VCaP (cell line): ENCODE measurements at regions not wholly inside any gene's neighbourhood (a gene's known extent, or its start where the extent isn't known, plus 50 kb on each side); places are given as distances from the start of the nearest gene placed in this dataset.

Experiments
- H3K27ac ChIP-seq: fragments of 450-650 bp; 2 replicates; pipeline ENCODE4 v1.5.1; 2017
- CTCF ChIP-seq: fragments of 450-650 bp; conservative IDR thresholded peaks from 2 replicates; pipeline ENCODE4 v1.5.1; 2017; ENCODE audit warnings: mild to moderate bottlenecking, moderate library complexity

- H3K27ac ChIP-seq, result no peak overlapping the region
These were observed 625.5 kb upstream of the RORB start for GRCh38 chr9:73871636-73872035.

DNA sequence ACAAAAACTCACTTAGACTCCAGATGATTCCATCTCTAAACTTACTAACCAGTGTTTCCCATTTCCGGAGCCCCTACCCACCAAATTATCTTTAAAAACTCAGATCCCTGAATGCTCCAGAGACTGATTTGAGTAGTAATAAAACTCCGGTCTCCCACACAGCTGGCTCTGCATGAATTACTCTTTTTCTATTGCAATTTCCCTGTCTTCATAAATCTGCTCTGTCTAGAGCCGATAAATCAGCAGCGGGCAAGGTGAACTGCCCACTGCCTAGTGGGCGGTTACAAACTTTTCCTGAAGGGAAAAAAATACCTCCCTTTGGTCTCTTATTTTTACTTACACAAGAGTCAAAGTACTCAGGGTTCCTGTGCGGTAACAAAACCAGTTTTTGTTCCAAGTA is 624.4 kb upstream of the RORB start:
- no peak overlapping the region for H3K27ac ChIP-seq
- no peak for TF ChIP-seq CTCF

More at GRCh38 chr9:73871636-73872035, 625.5 kb upstream of the RORB start:
- no peak for TF ChIP-seq CTCF

GRCh38 chr9:73880101-73880500 is 617.0 kb upstream of the RORB start:
- no peak for TF ChIP-seq CTCF
- H3K27ac ChIP-seq, result no peak overlapping the region

DNA sequence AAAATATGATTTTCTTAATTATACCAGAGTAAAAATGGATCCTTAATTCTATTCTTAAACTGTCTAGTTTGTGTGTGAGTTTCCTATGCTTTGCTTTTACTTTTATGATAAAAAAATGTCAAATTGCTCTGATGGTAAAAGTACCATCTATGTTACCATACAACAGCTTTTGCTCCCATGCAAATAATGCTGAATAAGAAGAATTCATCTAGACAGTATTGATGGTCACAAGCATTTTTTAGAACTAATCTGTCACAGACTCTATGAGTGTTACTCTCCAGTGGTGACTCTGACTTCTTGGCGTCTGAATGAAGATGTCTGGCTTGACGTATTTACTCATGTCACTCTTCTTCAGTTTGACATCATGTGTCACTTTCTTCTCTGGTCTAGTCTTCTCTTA is 608.1 kb upstream of the RORB start:
- H3K27ac ChIP-seq, result no peak overlapping the region
- no peak for TF ChIP-seq CTCF

GRCh38 chr9:73890685-73891277 is 606.4 kb upstream of the RORB start:
- H3K27ac ChIP-seq, result peak overlapping the region; percentile 82
- TF ChIP-seq CTCF, result no peak

- peak overlapping the region; percentile 82 for H3K27ac ChIP-seq
- TF ChIP-seq CTCF, result no peak
These were observed 604.8 kb upstream of the RORB start for GRCh38 chr9:73892335-73892734.

- TF ChIP-seq CTCF, result no peak
- H3K27ac ChIP-seq, result peak overlapping the region; percentile 82
These were observed 603.9 kb upstream of the RORB start for GRCh38 chr9:73893230-73893629.
